MM.1S (cell line): ENCODE measurements at regions not wholly inside any gene's neighbourhood (a gene's known extent, or its start where the extent isn't known, plus 50 kb on each side); places are given as distances from the start of the nearest gene placed in this dataset.

Experiments used
- DNase-seq: peaks from one replicate; pipeline ENCODE4 v3.0.0-alpha.2; 2015
- H2AFZ ChIP-seq: fragments of 300-600 bp; sonication (generic); 2 replicates; pipeline ENCODE4 v1.6.0; 2016; ENCODE audit warnings: antibody characterized with exemption, low read length
- H3F3A ChIP-seq: fragments of 300-600 bp; sonication (generic); 2 replicates; pipeline ENCODE4 v1.6.1; 2016; ENCODE audit warnings: mild to moderate bottlenecking, antibody characterized with exemption, low read length, moderate library complexity, mixed read lengths; ENCODE audit not compliant: insufficient read depth
- H3K27ac ChIP-seq: fragments of 300-600 bp; sonication (generic); 2 replicates; pipeline ENCODE4 v1.5.1; 2016; ENCODE audit warnings: mild to moderate bottlenecking, low read length
- H3K27me3 ChIP-seq: fragments of 300-600 bp; sonication (generic); replicated peaks from 2 replicates; pipeline ENCODE4 v1.6.0; 2016; ENCODE audit warnings: low read length; ENCODE audit not compliant: insufficient read depth
- H3K36me3 ChIP-seq: fragments of 300-600 bp; sonication (generic); replicated peaks from 2 replicates; pipeline ENCODE4 v1.6.1; 2016; ENCODE audit warnings: mild to moderate bottlenecking, low read length, mixed read lengths; ENCODE audit not compliant: insufficient read depth
- H3K4me1 ChIP-seq: fragments of 300-600 bp; sonication (generic); 2 replicates; pipeline ENCODE4 v1.6.1; 2016; ENCODE audit warnings: low read length, mixed read lengths
- H3K4me2 ChIP-seq: fragments of 300-600 bp; sonication (generic); 2 replicates; pipeline ENCODE4 v1.6.0; 2016; ENCODE audit warnings: low read depth, low read length
- H3K4me3 ChIP-seq: fragments of 300-600 bp; sonication (generic); 2 replicates; pipeline ENCODE4 v1.5.1; 2016; ENCODE audit warnings: low read length, mixed read lengths
- H3K79me2 ChIP-seq: fragments of 300-600 bp; sonication (generic); 2 replicates; pipeline ENCODE4 v1.6.1; 2016; ENCODE audit warnings: mixed run types, low read length, mixed read lengths
- H3K9ac ChIP-seq: fragments of 300-600 bp; sonication (generic); 2 replicates; pipeline ENCODE4 v1.6.1; 2016; ENCODE audit warnings: low read length, mixed read lengths
- H3K9me2 ChIP-seq: fragments of 300-600 bp; sonication (generic); replicated peaks from 2 replicates; pipeline ENCODE4 v1.6.1; 2016; ENCODE audit warnings: mild to moderate bottlenecking, low read length, mixed read lengths; ENCODE audit not compliant: insufficient read depth
- H3K9me3 ChIP-seq: fragments of 300-600 bp; sonication (generic); replicated peaks from 2 replicates; pipeline ENCODE4 v1.6.1; 2016; ENCODE audit warnings: mild to moderate bottlenecking, low read length, mixed read lengths; ENCODE audit not compliant: insufficient read depth
- H4K20me1 ChIP-seq: fragments of 300-600 bp; sonication (generic); 2 replicates; pipeline ENCODE4 v1.6.1; 2016; ENCODE audit warnings: mild to moderate bottlenecking, low read length, moderate library complexity, mixed read lengths; ENCODE audit not compliant: insufficient read depth
- CTCF ChIP-seq: fragments of 300-600 bp; sonication (generic); IDR thresholded peaks from 2 replicates; pipeline ENCODE4 v1.5.1; 2016; ENCODE audit warnings: antibody characterized with exemption, low read length, mixed read lengths
- EZH2 ChIP-seq: fragments of 300-600 bp; sonication (generic); optimal IDR thresholded peaks from 2 replicates; pipeline ENCODE3; 2017; ENCODE audit warnings: low read depth, mild to moderate bottlenecking, antibody characterized with exemption, low read length, mixed read lengths
- EZH2phosphoT487 ChIP-seq: fragments of 300-600 bp; sonication (generic); IDR thresholded peaks from 2 replicates; pipeline ENCODE4 v1.6.1; 2018; ENCODE audit warnings: antibody characterized with exemption, low read length

GRCh38 chr3:153349108-153349499 lies 187.1 kb downstream of the RAP2B start:
- Histone ChIP-seq H2AFZ (no peak overlapping the region), H3K4me1 (no peaks in the 10 kb centered on the region), H3K9ac (no peak overlapping the region), H3K9me3 (no peaks in the 10 kb centered on the region), H3K79me2 (no peaks in the 10 kb centered on the region), H3K36me3 (no peaks in the 10 kb centered on the region), H3F3A (no peaks in the 10 kb centered on the region), H3K4me2 (no peak overlapping the region), H3K27ac (no peak overlapping the region), H4K20me1 (no peaks in the 10 kb centered on the region), H3K4me3 (no peak overlapping the region), H3K27me3 (no peaks in the 10 kb centered on the region), H3K9me2 (no peaks in the 10 kb centered on the region)
- DNase-seq = no peak
- TF ChIP-seq CTCF = no peak
- TF ChIP-seq EZH2phosphoT487 = no peak
- no peak for TF ChIP-seq EZH2

- peak; percentile 28 for DNase-seq
- Histone ChIP-seq H4K20me1 (no peaks in the 10 kb centered on the region), H3K4me1 (no peaks in the 10 kb centered on the region), H3K9me3 (no peaks in the 10 kb centered on the region), H3K27ac (no peak overlapping the region), H3F3A (no peaks in the 10 kb centered on the region), H3K36me3 (no peaks in the 10 kb centered on the region), H3K79me2 (no peaks in the 10 kb centered on the region), H3K4me3 (no peak overlapping the region), H3K4me2 (no peak overlapping the region), H2AFZ (no peak overlapping the region), H3K9me2 (no peaks in the 10 kb centered on the region), H3K9ac (no peak overlapping the region), H3K27me3 (no peaks in the 10 kb centered on the region)
- TF ChIP-seq EZH2 (no peak), CTCF (no peak), EZH2phosphoT487 (no peak)
Observed at GRCh38 chr3:153350420-153350819, 188.4 kb downstream of the RAP2B start.

- Histone ChIP-seq H3K27ac (no peak overlapping the region), H3K4me1 (no peaks in the 10 kb centered on the region), H3K4me2 (no peak overlapping the region), H3K79me2 (no peaks in the 10 kb centered on the region), H3F3A (no peaks in the 10 kb centered on the region), H3K4me3 (no peak overlapping the region), H4K20me1 (no peaks in the 10 kb centered on the region), H3K9ac (no peak overlapping the region), H3K9me2 (no peaks in the 10 kb centered on the region), H3K27me3 (no peaks in the 10 kb centered on the region), H2AFZ (no peak overlapping the region), H3K9me3 (no peaks in the 10 kb centered on the region), H3K36me3 (no peaks in the 10 kb centered on the region)
- DNase-seq = no peak
- TF ChIP-seq EZH2 (no peak), EZH2phosphoT487 (no peak), CTCF (no peak)
Observed at GRCh38 chr3:153354641-153355040, 192.6 kb downstream of the RAP2B start.
